GOT3 (cell line): ENCODE measurements at regions not wholly inside any gene's neighbourhood (a gene's known extent, or its start where the extent isn't known, plus 50 kb on each side); places are given as distances from the start of the nearest gene placed in this dataset.

ENCODE experiments used
- DNase-seq: peaks from one replicate; lab custom pipeline; 2025; ENCODE audit warnings: mixed read lengths; lab: John Stamatoyannopoulos, UW

GRCh38 chr5:5637173-5637572 is 214.7 kb downstream of the ICE1 start:
- DNase-seq: no peak

GRCh38 chr5:5634817-5635216 is 212.3 kb downstream of the ICE1 start:
- no peak for DNase-seq

- DNase-seq: no peak
Observed at GRCh38 chr5:5633579-5633978, 211.1 kb downstream of the ICE1 start.

- DNase-seq: no peak
Observed at GRCh38 chr5:5632678-5633077, 210.2 kb downstream of the ICE1 start.

GRCh38 chr5:5629607-5629978 is 207.1 kb downstream of the ICE1 start:
- DNase-seq: no peak

- no peak for DNase-seq
Observed at GRCh38 chr5:5628866-5629606, 206.6 kb downstream of the ICE1 start.

- DNase-seq: no peak
Observed at GRCh38 chr5:5626412-5626811, 203.9 kb downstream of the ICE1 start.

- DNase-seq: no peak
Observed at GRCh38 chr5:5625491-5625890, 203.0 kb downstream of the ICE1 start.

- DNase-seq: no peak
Observed at GRCh38 chr5:5623397-5623796, 200.9 kb downstream of the ICE1 start.

GRCh38 chr5:5622806-5623205 is 200.3 kb downstream of the ICE1 start:
- DNase-seq: no peak

GRCh38 chr5:5619546-5619945 is 197.1 kb downstream of the ICE1 start:
- DNase-seq: no peak

- no peak for DNase-seq
Observed at GRCh38 chr5:5617024-5617423, 194.5 kb downstream of the ICE1 start.

GRCh38 chr5:5616247-5616895 is 193.9 kb downstream of the ICE1 start:
- DNase-seq: no peak

- DNase-seq: no peak
Observed at GRCh38 chr5:5615569-5615968, 193.1 kb downstream of the ICE1 start.

GRCh38 chr5:5613261-5613990 is 190.9 kb downstream of the ICE1 start:
- no peak for DNase-seq

- no peak for DNase-seq
Observed at GRCh38 chr5:5612096-5612495, 189.6 kb downstream of the ICE1 start.

GRCh38 chr5:5609935-5610334 is 187.5 kb downstream of the ICE1 start:
- DNase-seq: no peak

GRCh38 chr5:5605170-5605764 is 182.8 kb downstream of the ICE1 start:
- DNase-seq: no peak

- DNase-seq: no peak
Observed at GRCh38 chr5:5602554-5602953, 180.1 kb downstream of the ICE1 start.

GRCh38 chr5:5598547-5599113 is 176.2 kb downstream of the ICE1 start:
- DNase-seq: no peak

- DNase-seq: no peak
Observed at GRCh38 chr5:5593391-5593790, 170.9 kb downstream of the ICE1 start.

GRCh38 chr5:5592541-5592940 is 170.1 kb downstream of the ICE1 start:
- DNase-seq: no peak
